HCT116 (cell line): ENCODE measurements at regions not wholly inside any gene's neighbourhood (a gene's known extent, or its start where the extent isn't known, plus 50 kb on each side); places are given as distances from the start of the nearest gene placed in this dataset.

Experiments used
- ATAC-seq: fragments of 200-7000 bp; cut with Tn5 transposase; 2 replicates; pipeline ENCODE4 v1.9.1; 2020; ENCODE audit warnings: mild to moderate bottlenecking, moderate library complexity
- BruUV-seq: library from RNA; stranded (reverse); fragments of 400-500 nt; replicated peaks from 2 replicates; lab custom pipeline; 2021; lab: Mats Ljungman, UMichigan
- CTCF ChIA-PET: fragments of 300-600 bp; sonication (Branson Sonifier 250); formaldehyde crosslinking; loops from one replicate; lab custom pipeline; 2021; ENCODE audit warnings: antibody characterized with exemption; lab: Charles Lee
- POLR2A ChIA-PET: fragments of 300-600, 350-600 bp; sonication (Branson Sonifier 250); formaldehyde crosslinking; loops from one replicate; lab custom pipeline; 2021; ENCODE audit warnings: antibody characterized with exemption; lab: Charles Lee
- RAD21 ChIA-PET, 2 experiments: fragments of 300-600 bp; sonication (Branson Sonifier 250); formaldehyde crosslinking; loops; one replicate each; lab custom pipeline; 2023; ENCODE audit warnings: low total read pairs in 2 of 2; ENCODE audit not compliant: uncharacterized antibody in 2 of 2, unreplicated experiment in 2 of 2, low non-redundant PET in 1 of 2; lab: Charles Lee
- DNase-seq: peaks from one replicate; pipeline ENCODE4 v3.0.0-alpha.2; 2010; ENCODE audit warnings: low read depth, low spot score
- H2AFZ ChIP-seq: fragments of 200-600 bp; shearing (Covaris generic), sonication (generic); 2 replicates; pipeline ENCODE4 v1.6.1; 2017; ENCODE audit warnings: low read depth, mixed run types, mixed read lengths, antibody characterized with exemption, low read length; ENCODE audit not compliant: poor library complexity, severe bottlenecking
- H3K27ac ChIP-seq: 2 replicates; pipeline ENCODE4 v1.5.1; 2012; ENCODE audit warnings: low read depth, low read length
- H3K27me3 ChIP-seq: fragments of 200-600 bp; sonication (generic); 2 replicates; pipeline ENCODE4 v1.6.1; 2016; ENCODE audit warnings: mixed run types, low read length, mixed read lengths; ENCODE audit not compliant: insufficient read depth
- H3K36me3 ChIP-seq, 2 experiments: fragments of 200-500 bp in 1 of 2; fragments of 200-600 bp in 1 of 2; sonication (Bioruptor generic) in 1 of 2; sonication (generic) in 1 of 2; 2 replicates each; pipeline versions ENCODE4 v1.5.1 to v1.6.1; 2014 to 2016; ENCODE audit warnings: low read length in 2 of 2, inconsistent platforms in 1 of 2, mixed read lengths in 1 of 2, mixed run types in 1 of 2; ENCODE audit not compliant: insufficient read depth in 2 of 2, control insufficient read depth in 1 of 2
- H3K4me1 ChIP-seq, 2 experiments: fragments of 200-600 bp in 1 of 2; sonication (generic) in 1 of 2; 2 replicates each; pipeline versions ENCODE4 v1.5.1 to v1.6.1; 2012 to 2017; ENCODE audit warnings: low read length in 2 of 2, inconsistent platforms in 1 of 2, mild to moderate bottlenecking in 1 of 2, mixed read lengths in 1 of 2, mixed run types in 1 of 2, moderate library complexity in 1 of 2; ENCODE audit not compliant: insufficient read depth in 2 of 2, control insufficient read depth in 1 of 2
- H3K4me2 ChIP-seq: fragments of 200-600 bp; sonication (generic); 2 replicates; pipeline ENCODE4 v1.6.1; 2017; ENCODE audit warnings: mixed run types, low read length, mixed read lengths
- H3K4me3 ChIP-seq, 2 experiments: fragments of 200-600 bp in 1 of 2; sonication (generic) in 1 of 2; replicated peaks in 1 of 2; 2 replicates each; pipeline ENCODE4 v1.5.1; 2011 to 2016; ENCODE audit warnings: low read length in 2 of 2, control low read depth in 1 of 2, low read depth in 1 of 2, mild to moderate bottlenecking in 1 of 2, mixed read lengths in 1 of 2, mixed run types in 1 of 2
- H3K79me2 ChIP-seq: fragments of 200-600 bp; sonication (generic); 2 replicates; pipeline ENCODE4 v1.6.1; 2017; ENCODE audit warnings: mild to moderate bottlenecking, mixed run types, low read length, moderate library complexity, mixed read lengths; ENCODE audit not compliant: insufficient read depth
- H3K9ac ChIP-seq: fragments of 200-600 bp; sonication (generic); 2 replicates; pipeline ENCODE4 v1.6.1; 2016; ENCODE audit warnings: low read length, mixed read lengths
- H3K9me2 ChIP-seq: fragments of 200-600 bp; sonication (generic), shearing (Covaris generic); 2 replicates; pipeline ENCODE4 v1.6.1; 2017; ENCODE audit warnings: mixed run types, mild to moderate bottlenecking, moderate library complexity; ENCODE audit not compliant: insufficient read depth
- H3K9me3 ChIP-seq, 2 experiments: fragments of 200-500 bp in 1 of 2; fragments of 200-600 bp in 1 of 2; sonication (Bioruptor generic) in 1 of 2; sonication (generic) in 1 of 2; 2 replicates each; pipeline ENCODE4 v1.6.1; 2014 to 2017; ENCODE audit warnings: low read length in 2 of 2, mixed read lengths in 2 of 2, inconsistent platforms in 1 of 2, low read depth in 1 of 2, mild to moderate bottlenecking in 1 of 2, mixed run types in 1 of 2, moderate library complexity in 1 of 2; ENCODE audit not compliant: control insufficient read depth in 1 of 2, insufficient read depth in 1 of 2
- H4K20me1 ChIP-seq: fragments of 200-600 bp; sonication (generic), shearing (Covaris generic); 2 replicates; pipeline ENCODE4 v1.6.1; 2017; ENCODE audit warnings: mixed run types, mild to moderate bottlenecking, moderate library complexity; ENCODE audit not compliant: insufficient read depth
- CEBPB ChIP-seq: IDR thresholded peaks from 2 replicates; pipeline ENCODE4 v1.6.1; 2012; ENCODE audit warnings: low read depth
- ELF1 ChIP-seq: IDR thresholded peaks from 2 replicates; pipeline ENCODE4 v1.6.1; 2012; ENCODE audit warnings: low read depth, borderline replicate concordance
- EZH2 ChIP-seq: fragments of 200-600 bp; sonication (generic); IDR thresholded peaks from 2 replicates; pipeline ENCODE4 v1.6.1; 2017; ENCODE audit warnings: antibody characterized with exemption, mixed run types
- EZH2phosphoT487 ChIP-seq: fragments of 200-600 bp; IDR thresholded peaks from 2 replicates; pipeline ENCODE4 v1.6.1; 2018; ENCODE audit warnings: antibody characterized with exemption, borderline replicate concordance
- JUND ChIP-seq: IDR thresholded peaks from 2 replicates; pipeline ENCODE4 v1.6.1; 2012
- POLR2A ChIP-seq: IDR thresholded peaks from 2 replicates; pipeline ENCODE4 v1.7.0; 2011; ENCODE audit warnings: borderline replicate concordance; ENCODE audit not compliant: insufficient read depth, insufficient read length; ENCODE audit errors: extremely low read depth
- POLR2AphosphoS5 ChIP-seq: IDR thresholded peaks from 2 replicates; pipeline ENCODE4 v1.6.1; 2011; ENCODE audit warnings: mild to moderate bottlenecking, low read depth, low read length, moderate library complexity
- RAD21 ChIP-seq: IDR thresholded peaks from 2 replicates; pipeline ENCODE4 v1.6.1; 2012; ENCODE audit warnings: low read depth, mild to moderate bottlenecking
- ZFX ChIP-seq: fragments of 450-650 bp; IDR thresholded peaks from 2 replicates; pipeline ENCODE4 v1.6.1; 2017
- intact Hi-C: fragments of 100-400 bp; cut with micrococcal nuclease; formaldehyde crosslinking; loops from 2 replicates; pipeline ENCODE4 v1.10.0; 2022
- TF ChIP-seq, protein P1 (sequence below): IDR thresholded peaks from 2 replicates; pipeline ENCODE4 v1.6.1; 2011; ENCODE audit warnings: mild to moderate bottlenecking, low read length, moderate library complexity; ENCODE audit not compliant: insufficient replicate concordance; ENCODE audit errors: extremely low read depth

- Histone ChIP-seq H3K4me2 (no peak overlapping the region), H3K36me3 (no peaks in the 10 kb centered on the region), H3K79me2 (no peaks in the 10 kb centered on the region), H3K4me3 (no peak overlapping the region), H4K20me1 (no peaks in the 10 kb centered on the region), H3K27ac (no peak overlapping the region), H3K27me3 (no peaks in the 10 kb centered on the region), H2AFZ (no peak overlapping the region), H3K9ac (no peak overlapping the region), H3K4me1 (no peaks in the 10 kb centered on the region), H3K9me2 (no peaks in the 10 kb centered on the region), H3K9me3 (peaks cover 3 to 20% of the 10 kb centered on the region in 2 experiments; a peak in 2 of 4 replicates)
- ChIA-PET RAD21 (no interaction called here), POLR2A (no interaction called here), CTCF (no interaction called here)
- DNase-seq (no peak), ATAC-seq (no peak)
- no TSS peak for BruUV-seq
- intact Hi-C loops = loop anchor here (5.0 kb wide), 1 partner anchor 1735 kb away; no protein-coding TSS in a partner anchor
- TF ChIP-seq POLR2A (no peak), ELF1 (no peak), EZH2 (no peak), CEBPB (no peak)
Measured at GRCh38 chr11:98561877-98562395, 458.8 kb upstream of the CNTN5 start.

- Histone ChIP-seq H3K4me2 (no peak overlapping the region), H3K27ac (no peak overlapping the region), H3K36me3 (no peaks in the 10 kb centered on the region), H3K9ac (no peak overlapping the region), H3K4me3 (no peak overlapping the region), H3K9me2 (no peaks in the 10 kb centered on the region), H2AFZ (no peak overlapping the region), H3K27me3 (no peaks in the 10 kb centered on the region), H3K4me1 (no peaks in the 10 kb centered on the region), H4K20me1 (no peaks in the 10 kb centered on the region), H3K79me2 (no peaks in the 10 kb centered on the region), H3K9me3 (peaks cover 3 to 22% of the 10 kb centered on the region in 2 experiments; a peak in 2 of 4 replicates)
- ChIA-PET CTCF (no interaction called here), POLR2A (no interaction called here), RAD21 (no interaction called here)
- TF ChIP-seq, protein P1, sequence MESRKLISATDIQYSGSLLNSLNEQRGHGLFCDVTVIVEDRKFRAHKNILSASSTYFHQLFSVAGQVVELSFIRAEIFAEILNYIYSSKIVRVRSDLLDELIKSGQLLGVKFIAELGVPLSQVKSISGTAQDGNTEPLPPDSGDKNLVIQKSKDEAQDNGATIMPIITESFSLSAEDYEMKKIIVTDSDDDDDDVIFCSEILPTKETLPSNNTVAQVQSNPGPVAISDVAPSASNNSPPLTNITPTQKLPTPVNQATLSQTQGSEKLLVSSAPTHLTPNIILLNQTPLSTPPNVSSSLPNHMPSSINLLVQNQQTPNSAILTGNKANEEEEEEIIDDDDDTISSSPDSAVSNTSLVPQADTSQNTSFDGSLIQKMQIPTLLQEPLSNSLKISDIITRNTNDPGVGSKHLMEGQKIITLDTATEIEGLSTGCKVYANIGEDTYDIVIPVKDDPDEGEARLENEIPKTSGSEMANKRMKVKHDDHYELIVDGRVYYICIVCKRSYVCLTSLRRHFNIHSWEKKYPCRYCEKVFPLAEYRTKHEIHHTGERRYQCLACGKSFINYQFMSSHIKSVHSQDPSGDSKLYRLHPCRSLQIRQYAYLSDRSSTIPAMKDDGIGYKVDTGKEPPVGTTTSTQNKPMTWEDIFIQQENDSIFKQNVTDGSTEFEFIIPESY = no peak
- no peak for TF ChIP-seq RAD21
- TF ChIP-seq EZH2phosphoT487 = no peak
- no peak for TF ChIP-seq JUND
- TF ChIP-seq ZFX = no peak
- no peak for TF ChIP-seq EZH2
- no peak for TF ChIP-seq POLR2AphosphoS5
- no TSS peak for BruUV-seq
- intact Hi-C loops = loop anchor here (5.0 kb wide), 1 partner anchor 1737 kb away; no protein-coding TSS in a partner anchor
- ATAC-seq = no peak
- no peak for DNase-seq
Measured at GRCh38 chr11:98564233-98564632, 456.5 kb upstream of the CNTN5 start.
